NCI-H2029 (cell line): ENCODE measurements at regions not wholly inside any gene's neighbourhood (a gene's known extent, or its start where the extent isn't known, plus 50 kb on each side); places are given as distances from the start of the nearest gene placed in this dataset.
"Not testable (repeated sequence)": the region's sequence is repeated elsewhere in the genome, so short reads cannot be mapped to it uniquely, and the experiment has no call there.

Experiments used
- DNase-seq: peaks from one replicate; lab custom pipeline; 2025; lab: John Stamatoyannopoulos, UW

- not testable (repeated sequence) for DNase-seq
Measured at GRCh38 chr2:95765925-95766910, 174.4 kb downstream of the TRIM43 start.

GRCh38 chr2:95767531-95767930, 175.7 kb downstream of the TRIM43 start:
- not testable (repeated sequence) for DNase-seq

GRCh38 chr2:95767950-95768349, 176.1 kb downstream of the TRIM43 start:
- not testable (repeated sequence) for DNase-seq

- not testable (repeated sequence) for DNase-seq
Measured at GRCh38 chr2:95769256-95769655, 177.5 kb downstream of the TRIM43 start.

- DNase-seq, result not testable (repeated sequence)
Measured at GRCh38 chr2:95770726-95771125, 178.9 kb downstream of the TRIM43 start.

- not testable (repeated sequence) for DNase-seq
Measured at GRCh38 chr2:95774322-95775192, 182.8 kb downstream of the TRIM43 start.

GRCh38 chr2:95775193-95775531, 183.4 kb downstream of the TRIM43 start:
- DNase-seq, result not testable (repeated sequence)
